OCI-LY3 (cell line): ENCODE measurements at regions not wholly inside any gene's neighbourhood (a gene's known extent, or its start where the extent isn't known, plus 50 kb on each side); places are given as distances from the start of the nearest gene placed in this dataset.

Experiments
- H2AFZ ChIP-seq: fragments of 200-600, 300-600 bp; shearing (Covaris generic); 2 replicates; pipeline ENCODE4 v1.6.0; 2014; ENCODE audit warnings: antibody characterized with exemption, low read depth, low read length
- H3K27ac ChIP-seq: fragments of 200-600, 300-600 bp; sonication (generic); 2 replicates; pipeline ENCODE4 v1.5.1; 2014; ENCODE audit warnings: mild to moderate bottlenecking, low read length, moderate library complexity, mixed read lengths
- H3K27me3 ChIP-seq: fragments of 200-600, 300-600 bp; sonication (generic); 2 replicates; pipeline ENCODE4 v1.6.1; 2014; ENCODE audit warnings: low read depth, low read length, mixed read lengths
- H3K36me3 ChIP-seq: fragments of 200-600, 300-600 bp; sonication (generic); replicated peaks from 2 replicates; pipeline ENCODE3; 2014; ENCODE audit warnings: low read depth, low read length, mixed read lengths
- H3K4me1 ChIP-seq: fragments of 300-600, 200-600 bp; sonication (generic); 2 replicates; pipeline ENCODE4 v1.6.1; 2014; ENCODE audit warnings: low read length, mixed read lengths
- H3K4me2 ChIP-seq: fragments of 200-600, 300-600 bp; sonication (generic); 2 replicates; pipeline ENCODE4 v1.6.1; 2014; ENCODE audit warnings: low read length, mixed read lengths
- H3K4me3 ChIP-seq: fragments of 300-600, 200-600 bp; sonication (generic); 2 replicates; pipeline ENCODE4 v1.5.1; 2014; ENCODE audit warnings: antibody characterized with exemption, mild to moderate bottlenecking, low read length, moderate library complexity
- H3K79me2 ChIP-seq: fragments of 300-600, 200-600 bp; shearing (Covaris generic); 2 replicates; pipeline ENCODE4 v1.6.1; 2014; ENCODE audit warnings: mild to moderate bottlenecking, low read length, mixed read lengths
- H3K9ac ChIP-seq: fragments of 300-600, 200-600 bp; shearing (Covaris generic); 2 replicates; pipeline ENCODE4 v1.6.0; 2014; ENCODE audit warnings: mild to moderate bottlenecking, low read length, moderate library complexity
- H3K9me3 ChIP-seq: fragments of 200-600, 300-600 bp; shearing (Covaris generic); 2 replicates; pipeline ENCODE4 v1.6.1; 2014; ENCODE audit warnings: low read length, mixed read lengths; ENCODE audit not compliant: insufficient read depth
- H4K20me1 ChIP-seq: fragments of 200-600, 300-600 bp; sonication (generic); 2 replicates; pipeline ENCODE4 v1.6.1; 2016; ENCODE audit warnings: low read length, mixed read lengths; ENCODE audit not compliant: insufficient read depth
- CTCF ChIP-seq: fragments of 200-600, 300-600 bp; sonication (generic); IDR thresholded peaks from 2 replicates; pipeline ENCODE4 v1.5.1; 2014; ENCODE audit warnings: antibody characterized with exemption, low read length, low read depth
- EZH2phosphoT487 ChIP-seq: fragments of 200-600 bp; shearing (Covaris generic); IDR thresholded peaks from 2 replicates; pipeline ENCODE4 v1.6.1; 2018; ENCODE audit warnings: antibody characterized with exemption, mixed run types, low read depth

GRCh38 chr2:226680719-226681118 is 118.9 kb downstream of the IRS1 start:
- H3K79me2 ChIP-seq, result no peaks in the 10 kb centered on the region

GRCh38 chr2:226679389-226680065 is 120.1 kb downstream of the IRS1 start:
- Histone ChIP-seq H3K4me3 (no peak overlapping the region), H2AFZ (no peak overlapping the region), H3K27ac (no peak overlapping the region), H3K9ac (no peak overlapping the region), H4K20me1 (no peaks in the 10 kb centered on the region), H3K36me3 (no peaks in the 10 kb centered on the region), H3K79me2 (no peaks in the 10 kb centered on the region), H3K4me2 (no peak overlapping the region), H3K27me3 (no peaks in the 10 kb centered on the region), H3K9me3 (no peaks in the 10 kb centered on the region), H3K4me1 (no peaks in the 10 kb centered on the region)
- no peak for TF ChIP-seq CTCF
- TF ChIP-seq EZH2phosphoT487, result no peak

More at GRCh38 chr2:226680719-226681118, 118.9 kb downstream of the IRS1 start:
- Histone ChIP-seq H3K4me3 (no peak overlapping the region), H3K4me1 (no peaks in the 10 kb centered on the region), H3K4me2 (no peak overlapping the region), H4K20me1 (no peaks in the 10 kb centered on the region), H3K27ac (no peak overlapping the region), H3K27me3 (no peaks in the 10 kb centered on the region), H2AFZ (no peak overlapping the region), H3K9ac (no peak overlapping the region), H3K9me3 (no peaks in the 10 kb centered on the region), H3K36me3 (no peaks in the 10 kb centered on the region)
- TF ChIP-seq EZH2phosphoT487, result no peak

- Histone ChIP-seq H4K20me1 (no peaks in the 10 kb centered on the region), H3K9ac (no peak overlapping the region), H3K27ac (no peak overlapping the region), H3K4me2 (no peak overlapping the region), H3K27me3 (no peaks in the 10 kb centered on the region), H3K4me3 (no peak overlapping the region), H3K4me1 (no peaks in the 10 kb centered on the region), H3K9me3 (no peaks in the 10 kb centered on the region), H3K36me3 (no peaks in the 10 kb centered on the region), H3K79me2 (no peaks in the 10 kb centered on the region), H2AFZ (no peak overlapping the region)
- TF ChIP-seq EZH2phosphoT487, result no peak
- TF ChIP-seq CTCF, result no peak
These were observed 121.2 kb downstream of the IRS1 start for GRCh38 chr2:226678422-226678821.

- Histone ChIP-seq H3K4me2 (no peak overlapping the region), H4K20me1 (no peaks in the 10 kb centered on the region), H3K4me1 (no peaks in the 10 kb centered on the region), H3K9ac (no peak overlapping the region), H2AFZ (no peak overlapping the region), H3K9me3 (no peaks in the 10 kb centered on the region), H3K4me3 (no peak overlapping the region), H3K79me2 (no peaks in the 10 kb centered on the region), H3K27ac (no peak overlapping the region), H3K36me3 (no peaks in the 10 kb centered on the region), H3K27me3 (no peaks in the 10 kb centered on the region)
- TF ChIP-seq EZH2phosphoT487 (no peak), CTCF (no peak)
These were observed 122.5 kb downstream of the IRS1 start for GRCh38 chr2:226677080-226677479.
